HG03097 (cell line): ENCODE measurements at regions not wholly inside any gene's neighbourhood (a gene's known extent, or its start where the extent isn't known, plus 50 kb on each side); places are given as distances from the start of the nearest gene placed in this dataset.

Source experiments
- ATAC-seq: cut with Tn5 transposase; IDR thresholded peaks from one replicate; pipeline ENCODE4 v1.9.1; 2021; ENCODE audit not compliant: unreplicated experiment, low FRiP score

- ATAC-seq: no peak
Observed at GRCh38 chr4:35538807-35539206, 705.5 kb downstream of the ARAP2 start.

GRCh38 chr4:35539404-35540055 is 704.8 kb downstream of the ARAP2 start:
- no peak for ATAC-seq

GRCh38 chr4:35541146-35541887 is 703.0 kb downstream of the ARAP2 start:
- no peak for ATAC-seq

GRCh38 chr4:35541888-35542213 is 702.5 kb downstream of the ARAP2 start:
- no peak for ATAC-seq

GRCh38 chr4:35548921-35549320 is 695.4 kb downstream of the ARAP2 start:
- ATAC-seq: no peak

GRCh38 chr4:35556387-35556786 is 687.9 kb downstream of the ARAP2 start:
- ATAC-seq: no peak

GRCh38 chr4:35559559-35560365 is 684.6 kb downstream of the ARAP2 start:
- no peak for ATAC-seq

GRCh38 chr4:35562861-35563260 is 681.5 kb downstream of the ARAP2 start:
- no peak for ATAC-seq

GRCh38 chr4:35565640-35566039 is 678.7 kb downstream of the ARAP2 start:
- no peak for ATAC-seq

- no peak for ATAC-seq
Observed at GRCh38 chr4:35591035-35591434, 653.3 kb downstream of the ARAP2 start.

GRCh38 chr4:35604252-35604651 is 640.1 kb downstream of the ARAP2 start:
- no peak for ATAC-seq

- no peak for ATAC-seq
Observed at GRCh38 chr4:35604724-35605123, 639.6 kb downstream of the ARAP2 start.

- ATAC-seq: no peak
Observed at GRCh38 chr4:35608205-35608604, 636.1 kb downstream of the ARAP2 start.

- ATAC-seq: no peak
Observed at GRCh38 chr4:35614120-35614519, 630.2 kb downstream of the ARAP2 start.

- no peak for ATAC-seq
Observed at GRCh38 chr4:35639929-35640328, 604.4 kb downstream of the ARAP2 start.

- no peak for ATAC-seq
Observed at GRCh38 chr4:35643661-35644060, 600.7 kb downstream of the ARAP2 start.

GRCh38 chr4:35644591-35644990 is 599.7 kb downstream of the ARAP2 start:
- ATAC-seq: no peak

GRCh38 chr4:35649011-35649410 is 595.3 kb downstream of the ARAP2 start:
- no peak for ATAC-seq

GRCh38 chr4:35649778-35650177 is 594.5 kb downstream of the ARAP2 start:
- ATAC-seq: no peak

- ATAC-seq: no peak
Observed at GRCh38 chr4:35652197-35652596, 592.1 kb downstream of the ARAP2 start.

- no peak for ATAC-seq
Observed at GRCh38 chr4:35653451-35653850, 590.9 kb downstream of the ARAP2 start.

GRCh38 chr4:35673137-35673536 is 571.2 kb downstream of the ARAP2 start:
- no peak for ATAC-seq
